Liver (tissue), 8 donors: ENCODE measurements at regions not wholly inside any gene's neighbourhood (a gene's known extent, or its start where the extent isn't known, plus 50 kb on each side); places are given as distances from the start of the nearest gene placed in this dataset.

Experiments used
- DNase-seq: peaks from one replicate; pipeline ENCODE4 v3.0.0-alpha.2; 2017; ENCODE audit warnings: low spot score
- H3K27ac ChIP-seq, 2 donors: one replicate each; pipeline ENCODE4 v1.7.0; 2013; ENCODE audit warnings: inconsistent platforms in 2 of 2, low read length in 2 of 2, control low read depth in 1 of 2, low read depth in 1 of 2, mild to moderate bottlenecking in 1 of 2
- H3K27me3 ChIP-seq, 4 donors: one replicate each; pipeline versions ENCODE4 v1.6.1 to v1.7.0; 2013; ENCODE audit warnings: low read length in 3 of 4, inconsistent platforms in 1 of 4, mild to moderate bottlenecking in 1 of 4, moderate library complexity in 1 of 4; ENCODE audit not compliant: control insufficient read depth in 4 of 4, insufficient read depth in 4 of 4
- H3K36me3 ChIP-seq, 4 donors: one replicate each; pipeline versions ENCODE4 v1.6.1 to v1.7.0; 2013; ENCODE audit warnings: low read length in 3 of 4, mild to moderate bottlenecking in 3 of 4, low read depth in 1 of 4, moderate library complexity in 1 of 4; ENCODE audit not compliant: control insufficient read depth in 4 of 4, insufficient read depth in 3 of 4
- H3K4me1 ChIP-seq, 4 donors: one replicate each; pipeline versions ENCODE4 v1.6.1 to v1.7.0; 2013; ENCODE audit warnings: low read length in 3 of 4, mild to moderate bottlenecking in 3 of 4, moderate library complexity in 1 of 4; ENCODE audit not compliant: control insufficient read depth in 4 of 4, insufficient read depth in 4 of 4
- H3K4me3 ChIP-seq, 3 donors: one replicate each; pipeline versions ENCODE4 v1.6.1 to v1.7.0; 2013; ENCODE audit warnings: low read length in 3 of 3, control low read depth in 1 of 3, low read depth in 1 of 3, mild to moderate bottlenecking in 1 of 3
- H3K9ac ChIP-seq, 2 donors: one replicate each; pipeline ENCODE4 v1.7.0; 2013; ENCODE audit warnings: low read length in 2 of 2, mild to moderate bottlenecking in 2 of 2, moderate library complexity in 2 of 2, control low read depth in 1 of 2, low read depth in 1 of 2
- H3K9me3 ChIP-seq, 4 donors: one replicate each; pipeline versions ENCODE4 v1.6.1 to v1.7.0; 2013; ENCODE audit warnings: low read length in 3 of 4; ENCODE audit not compliant: control insufficient read depth in 4 of 4
- EGR1 ChIP-seq, 2 donors: IDR thresholded peaks; 2 replicates each; pipeline ENCODE4 v1.6.1; 2016 to 2018; ENCODE audit warnings: antibody characterized with exemption in 2 of 2, low read depth in 2 of 2
- FOXA1 ChIP-seq: IDR thresholded peaks from 2 replicates; pipeline ENCODE4 v1.6.1; 2016; ENCODE audit warnings: antibody characterized with exemption
- FOXA2 ChIP-seq: IDR thresholded peaks from 2 replicates; pipeline ENCODE4 v1.6.1; 2016; ENCODE audit warnings: antibody characterized with exemption
- GABPA ChIP-seq, 2 donors: IDR thresholded peaks in 1 of 2; conservative IDR thresholded peaks in 1 of 2; 2 replicates each; pipeline ENCODE4 v1.6.1; 2016; ENCODE audit warnings: antibody characterized with exemption in 2 of 2, mild to moderate bottlenecking in 1 of 2, moderate library complexity in 1 of 2
- HNF4A ChIP-seq, 2 donors: conservative IDR thresholded peaks; 2 replicates each; pipeline ENCODE4 v1.6.1; 2016; ENCODE audit warnings: antibody characterized with exemption in 2 of 2, mild to moderate bottlenecking in 2 of 2
- HNF4G ChIP-seq: IDR thresholded peaks from 2 replicates; pipeline ENCODE4 v1.6.1; 2016; ENCODE audit warnings: antibody characterized with exemption
- JUND ChIP-seq, 2 donors: IDR thresholded peaks; 2 replicates each; pipeline ENCODE4 v1.6.1; 2016; ENCODE audit warnings: antibody characterized with exemption in 2 of 2
- MAX ChIP-seq: IDR thresholded peaks from 2 replicates; pipeline ENCODE4 v1.6.1; 2016; ENCODE audit warnings: antibody characterized with exemption
- NR2F2 ChIP-seq: IDR thresholded peaks from 2 replicates; pipeline ENCODE4 v1.6.1; 2016; ENCODE audit warnings: antibody characterized with exemption
- RAD21 ChIP-seq, 2 donors: IDR thresholded peaks; 2 replicates each; pipeline ENCODE4 v1.6.1; 2016; ENCODE audit warnings: antibody characterized with exemption in 2 of 2, mild to moderate bottlenecking in 2 of 2
- RXRA ChIP-seq, 2 donors: IDR thresholded peaks; 2 replicates each; pipeline ENCODE4 v1.6.1; 2017 to 2018; ENCODE audit warnings: antibody characterized with exemption in 2 of 2, mild to moderate bottlenecking in 1 of 2
- SP1 ChIP-seq: IDR thresholded peaks from 2 replicates; pipeline ENCODE4 v1.6.1; 2018; ENCODE audit warnings: antibody characterized with exemption, mild to moderate bottlenecking
- TAF1 ChIP-seq: conservative IDR thresholded peaks from 2 replicates; pipeline ENCODE4 v1.6.1; 2016; ENCODE audit warnings: antibody characterized with exemption, mild to moderate bottlenecking
- YY1 ChIP-seq: IDR thresholded peaks from 2 replicates; pipeline ENCODE4 v1.6.1; 2016; ENCODE audit warnings: antibody characterized with exemption, mild to moderate bottlenecking
- ZBTB33 ChIP-seq: IDR thresholded peaks from 2 replicates; pipeline ENCODE4 v1.6.1; 2016; ENCODE audit warnings: antibody characterized with exemption
- WGBS: extraction: QIAGEN DNeasy Blood & Tissue Kit; methylation state at CpG from one replicate; pipeline ENCODE4 v1.1.7; 2013; 5-methylcytosine and 5-hydroxymethylcytosine counted together
- TF ChIP-seq, protein P1 (sequence below): IDR thresholded peaks from 2 replicates; pipeline ENCODE4 v1.6.1; 2016; ENCODE audit warnings: antibody characterized with exemption
- TF ChIP-seq, protein P2 (sequence below): IDR thresholded peaks from 2 replicates; pipeline ENCODE4 v1.6.1; 2016; ENCODE audit warnings: antibody characterized with exemption, mild to moderate bottlenecking
- TF ChIP-seq, protein P3 (sequence below): fragments of 150-350 bp; IDR thresholded peaks from 2 replicates; pipeline ENCODE4 v1.5.1; 2017; ENCODE audit warnings: improper control_type of control experiment, low read depth, low read length; ENCODE audit not compliant: missing input control
- donor health status: healthy.
- donor health status: healthy.
- donor health status: healthy.
- donor health status: healthy.
- donor health status: healthy.

DNA sequence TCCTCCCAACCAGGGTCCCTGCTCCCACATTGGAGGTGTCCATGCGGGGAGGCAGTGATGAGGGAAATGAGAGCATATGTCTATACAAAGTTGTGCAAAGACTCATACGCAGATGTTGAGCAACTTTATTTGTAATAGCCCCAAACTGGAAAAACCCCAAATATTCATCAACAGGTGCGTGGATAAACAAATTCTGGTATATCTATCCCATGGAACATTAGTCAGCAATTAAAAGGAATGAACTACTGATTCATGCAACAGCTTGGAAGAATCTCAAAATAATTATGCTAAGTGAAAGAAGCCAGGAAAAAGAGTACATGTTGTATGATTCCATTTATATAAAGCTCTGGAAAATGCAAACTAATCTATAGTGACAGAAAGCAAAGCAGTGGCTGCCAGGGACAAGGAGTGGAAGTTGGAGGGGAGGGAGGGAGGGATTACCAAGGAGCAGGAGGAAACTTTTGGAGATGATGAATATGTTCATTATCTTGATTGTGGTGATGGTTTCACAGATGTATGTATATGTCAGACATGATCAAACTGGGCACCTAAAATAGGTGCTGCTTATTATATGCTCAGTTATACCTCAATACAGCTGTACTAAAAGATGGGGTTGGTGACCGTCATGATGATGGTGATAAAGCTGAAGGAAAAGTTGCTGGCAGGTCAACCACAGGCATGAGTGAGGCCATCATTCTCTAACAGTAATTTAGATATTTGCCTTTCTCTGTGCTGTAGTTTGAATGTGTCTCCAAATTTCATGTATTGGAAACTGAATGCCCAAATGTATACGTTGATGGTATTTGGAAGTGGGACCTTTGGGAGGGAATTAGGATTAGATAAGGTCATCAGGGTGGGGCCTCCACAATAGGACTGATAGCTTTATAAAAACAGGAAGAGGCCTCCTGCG is 270.9 kb downstream of the CYP26B1 start:
- Histone ChIP-seq H3K27ac (no peak overlapping the region), H3K9ac (no peak overlapping the region), H3K9me3 (no peaks in the 10 kb centered on the region), H3K36me3 (no peaks in the 10 kb centered on the region), H3K4me1 (no peaks in the 10 kb centered on the region), H3K27me3 (no peaks in the 10 kb centered on the region), H3K4me3 (no peak overlapping the region)
- 89% methylated on average over 6 of the region's 6 CpGs for WGBS
- TF ChIP-seq SP1: no peak
- no peak for TF ChIP-seq GABPA (IDR thresholded peaks at IDR 0.05 in 1 of 2, conservative IDR thresholded peaks at IDR 0.05 in 1 of 2)
- no peak for TF ChIP-seq FOXA1
- no peak for TF ChIP-seq MAX
- no peak for TF ChIP-seq FOXA2
- no peak for TF ChIP-seq HNF4G
- no peak for TF ChIP-seq RAD21 (IDR thresholded peaks at IDR 0.05)
- no peak for TF ChIP-seq ZBTB33
- no peak for TF ChIP-seq YY1
- no peak for TF ChIP-seq EGR1 (IDR thresholded peaks at IDR 0.05; ENCODE audit: low read depth in 2 of 2)
- no peak for TF ChIP-seq RXRA (IDR thresholded peaks at IDR 0.05)
- TF ChIP-seq, protein P1, sequence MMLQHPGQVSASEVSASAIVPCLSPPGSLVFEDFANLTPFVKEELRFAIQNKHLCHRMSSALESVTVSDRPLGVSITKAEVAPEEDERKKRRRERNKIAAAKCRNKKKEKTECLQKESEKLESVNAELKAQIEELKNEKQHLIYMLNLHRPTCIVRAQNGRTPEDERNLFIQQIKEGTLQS: no peak
- no peak for TF ChIP-seq NR2F2
- TF ChIP-seq, protein P2, sequence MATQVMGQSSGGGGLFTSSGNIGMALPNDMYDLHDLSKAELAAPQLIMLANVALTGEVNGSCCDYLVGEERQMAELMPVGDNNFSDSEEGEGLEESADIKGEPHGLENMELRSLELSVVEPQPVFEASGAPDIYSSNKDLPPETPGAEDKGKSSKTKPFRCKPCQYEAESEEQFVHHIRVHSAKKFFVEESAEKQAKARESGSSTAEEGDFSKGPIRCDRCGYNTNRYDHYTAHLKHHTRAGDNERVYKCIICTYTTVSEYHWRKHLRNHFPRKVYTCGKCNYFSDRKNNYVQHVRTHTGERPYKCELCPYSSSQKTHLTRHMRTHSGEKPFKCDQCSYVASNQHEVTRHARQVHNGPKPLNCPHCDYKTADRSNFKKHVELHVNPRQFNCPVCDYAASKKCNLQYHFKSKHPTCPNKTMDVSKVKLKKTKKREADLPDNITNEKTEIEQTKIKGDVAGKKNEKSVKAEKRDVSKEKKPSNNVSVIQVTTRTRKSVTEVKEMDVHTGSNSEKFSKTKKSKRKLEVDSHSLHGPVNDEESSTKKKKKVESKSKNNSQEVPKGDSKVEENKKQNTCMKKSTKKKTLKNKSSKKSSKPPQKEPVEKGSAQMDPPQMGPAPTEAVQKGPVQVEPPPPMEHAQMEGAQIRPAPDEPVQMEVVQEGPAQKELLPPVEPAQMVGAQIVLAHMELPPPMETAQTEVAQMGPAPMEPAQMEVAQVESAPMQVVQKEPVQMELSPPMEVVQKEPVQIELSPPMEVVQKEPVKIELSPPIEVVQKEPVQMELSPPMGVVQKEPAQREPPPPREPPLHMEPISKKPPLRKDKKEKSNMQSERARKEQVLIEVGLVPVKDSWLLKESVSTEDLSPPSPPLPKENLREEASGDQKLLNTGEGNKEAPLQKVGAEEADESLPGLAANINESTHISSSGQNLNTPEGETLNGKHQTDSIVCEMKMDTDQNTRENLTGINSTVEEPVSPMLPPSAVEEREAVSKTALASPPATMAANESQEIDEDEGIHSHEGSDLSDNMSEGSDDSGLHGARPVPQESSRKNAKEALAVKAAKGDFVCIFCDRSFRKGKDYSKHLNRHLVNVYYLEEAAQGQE: no peak
- no peak for TF ChIP-seq JUND (IDR thresholded peaks at IDR 0.05)
- TF ChIP-seq TAF1: no peak
- TF ChIP-seq, protein P3, sequence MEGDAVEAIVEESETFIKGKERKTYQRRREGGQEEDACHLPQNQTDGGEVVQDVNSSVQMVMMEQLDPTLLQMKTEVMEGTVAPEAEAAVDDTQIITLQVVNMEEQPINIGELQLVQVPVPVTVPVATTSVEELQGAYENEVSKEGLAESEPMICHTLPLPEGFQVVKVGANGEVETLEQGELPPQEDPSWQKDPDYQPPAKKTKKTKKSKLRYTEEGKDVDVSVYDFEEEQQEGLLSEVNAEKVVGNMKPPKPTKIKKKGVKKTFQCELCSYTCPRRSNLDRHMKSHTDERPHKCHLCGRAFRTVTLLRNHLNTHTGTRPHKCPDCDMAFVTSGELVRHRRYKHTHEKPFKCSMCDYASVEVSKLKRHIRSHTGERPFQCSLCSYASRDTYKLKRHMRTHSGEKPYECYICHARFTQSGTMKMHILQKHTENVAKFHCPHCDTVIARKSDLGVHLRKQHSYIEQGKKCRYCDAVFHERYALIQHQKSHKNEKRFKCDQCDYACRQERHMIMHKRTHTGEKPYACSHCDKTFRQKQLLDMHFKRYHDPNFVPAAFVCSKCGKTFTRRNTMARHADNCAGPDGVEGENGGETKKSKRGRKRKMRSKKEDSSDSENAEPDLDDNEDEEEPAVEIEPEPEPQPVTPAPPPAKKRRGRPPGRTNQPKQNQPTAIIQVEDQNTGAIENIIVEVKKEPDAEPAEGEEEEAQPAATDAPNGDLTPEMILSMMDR: no peak
- no peak for TF ChIP-seq HNF4A (conservative IDR thresholded peaks at IDR 0.05)
- no peak for DNase-seq
